ENCODE measurements at regions not wholly inside any gene's neighbourhood (a gene's known extent, or its start where the extent isn't known, plus 50 kb on each side); places are given as distances from the start of the nearest gene placed in this dataset.

- no peak for TF ChIP-seq CTCF (conservative IDR thresholded peaks at IDR 0.05; ENCODE audit: low read depth, low read length)
- TF ChIP-seq EZH2 (IDR thresholded peaks at IDR 0.05; ENCODE audit: borderline replicate concordance, low read depth, low read length, poor library complexity, severe bottlenecking), result no peak
These were observed 125.6 kb upstream of the GATA6 start for GRCh38 chr18:22043837-22044236.

All from A673 (cell line).